ENCODE measurements at regions not wholly inside any gene's neighbourhood (a gene's known extent, or its start where the extent isn't known, plus 50 kb on each side); places are given as distances from the start of the nearest gene placed in this dataset.

GRCh38 chr5:164301136-164301535 lies 795.7 kb downstream of the MAT2B start:
- no peak for TF ChIP-seq CTCF (IDR thresholded peaks at IDR 0.05; ENCODE audit: low read depth, low read length)
- no peak overlapping the region for H3K4me3 ChIP-seq
- H3K27ac ChIP-seq = no peak overlapping the region
- H3K4me1 ChIP-seq (ENCODE audit: low read depth) = peaks cover 7% of the 10 kb centered on the region
- H3K27me3 ChIP-seq = no peaks in the 10 kb centered on the region
- no peak for DNase-seq (ENCODE audit: low read depth in 1 of 2, low spot score in 1 of 2)
- no peaks in the 10 kb centered on the region for H3K9me3 ChIP-seq (ENCODE audit: low read depth)
- no peaks in the 10 kb centered on the region for H3K36me3 ChIP-seq

DNA sequence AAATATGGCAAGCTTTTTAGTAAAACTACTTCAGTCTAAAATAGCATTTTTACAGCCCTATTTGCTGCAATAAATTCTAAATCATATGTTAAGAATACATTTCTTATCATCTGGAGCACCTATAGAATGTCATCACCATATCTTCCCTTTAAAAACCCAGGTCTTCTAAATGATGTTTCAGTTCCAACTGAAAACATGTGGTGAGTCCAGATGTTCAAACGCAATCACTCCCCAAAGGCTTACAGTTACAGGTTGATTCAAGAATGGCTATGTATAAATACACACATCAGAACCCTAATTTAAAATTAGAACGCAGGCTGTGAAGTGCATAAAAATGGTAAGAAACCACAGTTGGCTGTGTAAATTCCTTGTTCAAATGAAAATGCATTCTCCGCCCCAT lies 796.3 kb downstream of the MAT2B start:
- no peak overlapping the region for H3K27ac ChIP-seq
- TF ChIP-seq CTCF (IDR thresholded peaks at IDR 0.05; ENCODE audit: low read depth, low read length) = no peak
- H3K4me3 ChIP-seq = no peak overlapping the region
- H3K36me3 ChIP-seq = no peaks in the 10 kb centered on the region
- H3K4me1 ChIP-seq (ENCODE audit: low read depth) = peaks cover 3% of the 10 kb centered on the region
- H3K27me3 ChIP-seq = no peaks in the 10 kb centered on the region
- DNase-seq (ENCODE audit: low read depth in 1 of 2, low spot score in 1 of 2) = no peak
- H3K9me3 ChIP-seq (ENCODE audit: low read depth) = no peaks in the 10 kb centered on the region

GRCh38 chr5:164302533-164303235 lies 797.3 kb downstream of the MAT2B start:
- DNase-seq (ENCODE audit: low read depth in 1 of 2, low spot score in 1 of 2) = peak in 1 of 2 donors; percentile 8
- Histone ChIP-seq H3K27ac (no peak overlapping the region), H3K4me1 (ENCODE audit: low read depth) (no peaks in the 10 kb centered on the region), H3K27me3 (no peaks in the 10 kb centered on the region), H3K36me3 (no peaks in the 10 kb centered on the region), H3K9me3 (ENCODE audit: low read depth) (no peaks in the 10 kb centered on the region), H3K4me3 (no peak overlapping the region)
- TF ChIP-seq CTCF (IDR thresholded peaks at IDR 0.05; ENCODE audit: low read depth, low read length) = no peak

- Histone ChIP-seq H3K4me1 (ENCODE audit: low read depth) (no peaks in the 10 kb centered on the region), H3K27ac (no peak overlapping the region), H3K4me3 (no peak overlapping the region), H3K36me3 (no peaks in the 10 kb centered on the region), H3K27me3 (no peaks in the 10 kb centered on the region), H3K9me3 (ENCODE audit: low read depth) (no peaks in the 10 kb centered on the region)
- TF ChIP-seq CTCF (IDR thresholded peaks at IDR 0.05; ENCODE audit: low read depth, low read length) = no peak
- DNase-seq (ENCODE audit: low read depth in 1 of 2, low spot score in 1 of 2) = no peak
Measured at GRCh38 chr5:164303646-164304215, 798.3 kb downstream of the MAT2B start.

- H3K36me3 ChIP-seq = no peaks in the 10 kb centered on the region
- TF ChIP-seq CTCF (IDR thresholded peaks at IDR 0.05; ENCODE audit: low read depth, low read length) = no peak
- peak in 1 of 2 donors; percentile 38 for DNase-seq (ENCODE audit: low read depth in 1 of 2, low spot score in 1 of 2)
- no peak overlapping the region for H3K4me3 ChIP-seq
- H3K27ac ChIP-seq = no peak overlapping the region
- no peaks in the 10 kb centered on the region for H3K9me3 ChIP-seq (ENCODE audit: low read depth)
- no peaks in the 10 kb centered on the region for H3K27me3 ChIP-seq
- no peaks in the 10 kb centered on the region for H3K4me1 ChIP-seq (ENCODE audit: low read depth)
Measured at GRCh38 chr5:164306662-164307061, 801.2 kb downstream of the MAT2B start.

Measured in cardiac muscle cell (in vitro differentiated cells and primary cell).